Endothelial cell of umbilical vein (primary cell): ENCODE measurements at regions not wholly inside any gene's neighbourhood (a gene's known extent, or its start where the extent isn't known, plus 50 kb on each side); places are given as distances from the start of the nearest gene placed in this dataset.

ENCODE experiments used
- BruUV-seq: library from RNA; stranded (reverse); fragments of 400-500 nt; replicated peaks from 2 replicates; lab custom pipeline; 2021; lab: Mats Ljungman, UMichigan
- CTCF ChIA-PET: fragments of 300-600, 350-600 bp; sonication (Branson Sonifier 250); formaldehyde crosslinking; loops from one replicate; lab custom pipeline; 2021; ENCODE audit warnings: antibody characterized with exemption, inconsistent platforms; lab: Charles Lee
- POLR2A ChIA-PET: fragments of 300-600, 350-600 bp; sonication (Branson Sonifier 250); formaldehyde crosslinking; loops from one replicate; lab custom pipeline; 2021; ENCODE audit warnings: antibody characterized with exemption, inconsistent platforms; lab: Charles Lee
- DNase-seq: peaks from one replicate; pipeline ENCODE4 v3.0.0-alpha.2; 2011; ENCODE audit warnings: low read depth, low spot score
- FAIRE-seq: peaks from 2 replicates; lab custom pipeline; 2011; peaks lifted over from hg19 to GRCh38; lab: Jason Lieb, UNC
- H2AFZ ChIP-seq: 2 replicates; pipeline ENCODE4 v1.6.0; 2012; ENCODE audit warnings: low read depth, low read length, control low read depth, inconsistent platforms
- H3K27ac ChIP-seq: 2 replicates; pipeline ENCODE4 v1.5.1; 2011; ENCODE audit warnings: low read depth, mild to moderate bottlenecking, control low read depth, low read length, moderate library complexity; ENCODE audit not compliant: insufficient read depth
- H3K27me3 ChIP-seq, 2 experiments: 2 replicates each; pipeline versions ENCODE4 v1.6.0 to v1.6.1; 2011; ENCODE audit warnings: low read length in 2 of 2, mixed read lengths in 1 of 2; ENCODE audit not compliant: control insufficient read depth in 2 of 2, insufficient read depth in 2 of 2
- H3K36me3 ChIP-seq, 2 experiments: 2 replicates in 1 of 2; 3 replicates in 1 of 2; pipeline ENCODE4 v1.5.1; 2011; ENCODE audit warnings: low read length in 2 of 2, mild to moderate bottlenecking in 1 of 2, moderate library complexity in 1 of 2; ENCODE audit not compliant: control insufficient read depth in 2 of 2, insufficient read depth in 2 of 2; ENCODE audit errors: extremely low read depth in 1 of 2
- H3K4me1 ChIP-seq: 3 replicates; pipeline ENCODE4 v1.5.1; 2011; ENCODE audit warnings: mild to moderate bottlenecking, low read length; ENCODE audit not compliant: control insufficient read depth, insufficient read depth; ENCODE audit errors: extremely low read depth
- H3K4me2 ChIP-seq: 2 replicates; pipeline ENCODE4 v1.6.1; 2011; ENCODE audit warnings: low read length, control low read depth, mixed read lengths; ENCODE audit not compliant: insufficient read depth
- H3K4me3 ChIP-seq, 3 experiments: fragments of 200-600 bp in 1 of 3; sonication (generic), shearing (Covaris generic) in 1 of 3; replicated peaks in 1 of 3; 2 replicates each; pipeline ENCODE4 v1.5.1; 2011 to 2016; ENCODE audit warnings: control low read depth in 3 of 3, low read length in 3 of 3, mild to moderate bottlenecking in 2 of 3, inconsistent platforms in 1 of 3, low read depth in 1 of 3, moderate library complexity in 1 of 3; ENCODE audit not compliant: insufficient read depth in 1 of 3
- H3K79me2 ChIP-seq: 2 replicates; pipeline ENCODE4 v1.6.0; 2012; ENCODE audit warnings: low read length, inconsistent platforms; ENCODE audit not compliant: control insufficient read depth, insufficient read depth
- H3K9ac ChIP-seq: replicated peaks from 2 replicates; pipeline ENCODE3; 2011; ENCODE audit warnings: low read length, control low read depth; ENCODE audit not compliant: insufficient read depth; ENCODE audit errors: extremely low read depth
- H3K9me1 ChIP-seq: replicated peaks from 3 replicates; pipeline ENCODE4 v1.6.0; 2011; ENCODE audit warnings: mild to moderate bottlenecking, low read length; ENCODE audit not compliant: control insufficient read depth, insufficient read depth; ENCODE audit errors: extremely low read depth
- H3K9me3 ChIP-seq: replicated peaks from 2 replicates; pipeline ENCODE4 v1.5.1; 2012; ENCODE audit warnings: low read length, inconsistent platforms; ENCODE audit not compliant: control insufficient read depth, insufficient read depth
- H4K20me1 ChIP-seq: replicated peaks from 2 replicates; pipeline ENCODE3; 2011; ENCODE audit warnings: mild to moderate bottlenecking, low read length; ENCODE audit not compliant: control insufficient read depth, insufficient read depth; ENCODE audit errors: extremely low read depth
- EZH2 ChIP-seq: IDR thresholded peaks from 2 replicates; pipeline ENCODE4 v1.6.1; 2012; ENCODE audit warnings: borderline replicate concordance, low read depth, mild to moderate bottlenecking, moderate library complexity, low read length, inconsistent platforms; ENCODE audit not compliant: severe bottlenecking
- FOS ChIP-seq: IDR thresholded peaks from 2 replicates; pipeline ENCODE4 v1.6.1; 2011; ENCODE audit warnings: mild to moderate bottlenecking, low read length, moderate library complexity, borderline replicate concordance; ENCODE audit not compliant: insufficient read depth
- GATA2 ChIP-seq: IDR thresholded peaks from 2 replicates; pipeline ENCODE4 v1.7.0; 2011; ENCODE audit warnings: low read depth, mild to moderate bottlenecking, moderate library complexity, mixed read lengths, low read length; ENCODE audit not compliant: insufficient read length, insufficient read depth
- JUN ChIP-seq: IDR thresholded peaks from 2 replicates; pipeline ENCODE4 v1.6.1; 2011; ENCODE audit warnings: borderline replicate concordance, low read depth; ENCODE audit not compliant: insufficient read length, insufficient read depth
- MYC ChIP-seq: IDR thresholded peaks from one replicate; pipeline ENCODE4 v1.6.1; 2011; ENCODE audit warnings: mild to moderate bottlenecking, low read depth, low read length
- POLR2A ChIP-seq: IDR thresholded peaks from 2 replicates; pipeline ENCODE4 v1.6.1; 2012; ENCODE audit warnings: low read depth, mild to moderate bottlenecking, control low read depth, low read length
- POLR2AphosphoS5 ChIP-seq: IDR thresholded peaks from 2 replicates; pipeline ENCODE4 v1.6.1; 2012; ENCODE audit warnings: low read depth, mild to moderate bottlenecking, control low read depth, low read length, moderate library complexity; ENCODE audit not compliant: insufficient read depth
- dilution Hi-C: fragments of 300-500 bp; cut with MboI; formaldehyde crosslinking; loops from one replicate; pipeline ENCODE4 v1.15.0; 2019; ENCODE audit warnings: low sequenced_read_pairs; ENCODE audit not compliant: extremely low pct_ligation_motif_present
- intact Hi-C: fragments of 100-400 bp; cut with micrococcal nuclease; formaldehyde crosslinking; loops from one replicate; pipeline ENCODE4 v1.10.0; 2022
- TF ChIP-seq, protein P1 (sequence below), 2 donors: IDR thresholded peaks; 1 replicate in 1 of 2; 2 replicates in 1 of 2; pipeline ENCODE4 v1.5.1; 2011; ENCODE audit warnings: low read length in 2 of 2, mild to moderate bottlenecking in 2 of 2, moderate library complexity in 2 of 2, control low read depth in 1 of 2, inconsistent platforms in 1 of 2, low read depth in 1 of 2; ENCODE audit not compliant: insufficient read depth in 1 of 2; ENCODE audit errors: extremely low read depth in 1 of 2
- TF ChIP-seq, protein P2 (sequence below): IDR thresholded peaks from 2 replicates; pipeline ENCODE4 v1.6.1; 2011; ENCODE audit not compliant: insufficient read depth, insufficient read length

DNA sequence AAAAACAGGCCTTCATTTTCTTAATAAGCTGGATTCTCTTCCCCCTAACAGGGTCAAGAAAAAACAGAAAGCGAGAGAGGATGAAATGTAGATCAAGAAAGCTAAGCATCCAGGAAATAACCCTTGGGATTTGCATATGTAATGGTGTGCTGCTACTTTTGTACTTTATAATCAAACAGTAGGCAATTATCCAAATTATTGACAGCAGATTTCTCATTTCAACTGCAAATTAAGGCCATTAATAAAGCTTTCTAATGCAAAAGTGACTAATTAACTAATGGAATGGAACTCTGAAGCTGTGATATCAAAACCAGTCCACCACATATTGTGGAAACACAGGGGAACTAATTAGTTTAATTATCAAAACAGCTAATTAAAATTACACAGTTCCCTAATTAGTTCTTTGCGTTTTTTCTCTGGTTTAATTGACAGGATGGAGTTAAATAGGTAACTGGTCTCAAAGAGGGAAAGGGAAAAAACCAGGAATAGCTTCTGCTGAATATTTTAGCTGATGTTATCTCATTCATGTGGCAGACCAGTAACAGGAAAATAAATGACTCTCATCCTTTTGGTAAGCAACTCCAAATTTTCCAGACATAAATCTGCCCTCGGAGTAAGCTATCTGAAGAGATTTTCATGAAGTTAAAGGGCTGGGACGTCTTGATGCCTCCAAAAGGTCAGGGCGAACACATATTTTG is 182.7 kb upstream of the LMO3 start:
- Histone ChIP-seq H3K9me1 (no peaks in the 10 kb centered on the region), H3K4me2 (no peak overlapping the region), H3K4me1 (no peaks in the 10 kb centered on the region), H3K27ac (no peak overlapping the region), H4K20me1 (no peaks in the 10 kb centered on the region), H3K27me3 (no peaks in the 10 kb centered on the region), H3K4me3 (no peak overlapping the region), H3K36me3 (no peaks in the 10 kb centered on the region), H3K9ac (no peak overlapping the region), H3K79me2 (no peaks in the 10 kb centered on the region), H3K9me3 (no peaks in the 10 kb centered on the region), H2AFZ (no peak overlapping the region)
- BruUV-seq = no TSS peak
- FAIRE-seq (no peak), DNase-seq (no peak)
- TF ChIP-seq MYC (no peak), EZH2 (no peak), JUN (no peak), GATA2 (no peak), POLR2A (no peak), POLR2AphosphoS5 (no peak), FOS (no peak)
- TF ChIP-seq, protein P1, sequence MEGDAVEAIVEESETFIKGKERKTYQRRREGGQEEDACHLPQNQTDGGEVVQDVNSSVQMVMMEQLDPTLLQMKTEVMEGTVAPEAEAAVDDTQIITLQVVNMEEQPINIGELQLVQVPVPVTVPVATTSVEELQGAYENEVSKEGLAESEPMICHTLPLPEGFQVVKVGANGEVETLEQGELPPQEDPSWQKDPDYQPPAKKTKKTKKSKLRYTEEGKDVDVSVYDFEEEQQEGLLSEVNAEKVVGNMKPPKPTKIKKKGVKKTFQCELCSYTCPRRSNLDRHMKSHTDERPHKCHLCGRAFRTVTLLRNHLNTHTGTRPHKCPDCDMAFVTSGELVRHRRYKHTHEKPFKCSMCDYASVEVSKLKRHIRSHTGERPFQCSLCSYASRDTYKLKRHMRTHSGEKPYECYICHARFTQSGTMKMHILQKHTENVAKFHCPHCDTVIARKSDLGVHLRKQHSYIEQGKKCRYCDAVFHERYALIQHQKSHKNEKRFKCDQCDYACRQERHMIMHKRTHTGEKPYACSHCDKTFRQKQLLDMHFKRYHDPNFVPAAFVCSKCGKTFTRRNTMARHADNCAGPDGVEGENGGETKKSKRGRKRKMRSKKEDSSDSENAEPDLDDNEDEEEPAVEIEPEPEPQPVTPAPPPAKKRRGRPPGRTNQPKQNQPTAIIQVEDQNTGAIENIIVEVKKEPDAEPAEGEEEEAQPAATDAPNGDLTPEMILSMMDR (IDR thresholded peaks at IDR 0.05; ENCODE audit: extremely low read depth in 1 of 2, insufficient read depth in 1 of 2, low read depth in 1 of 2, low read length in 2 of 2) = no peak
- TF ChIP-seq, protein P2, sequence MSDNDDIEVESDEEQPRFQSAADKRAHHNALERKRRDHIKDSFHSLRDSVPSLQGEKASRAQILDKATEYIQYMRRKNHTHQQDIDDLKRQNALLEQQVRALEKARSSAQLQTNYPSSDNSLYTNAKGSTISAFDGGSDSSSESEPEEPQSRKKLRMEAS = no peak
- dilution Hi-C loops (no loop called here), intact Hi-C loops (no loop called here)
- ChIA-PET POLR2A (no interaction called here), CTCF (no interaction called here)
